Astrocyte of the cerebellum (primary cell): ENCODE measurements at regions not wholly inside any gene's neighbourhood (a gene's known extent, or its start where the extent isn't known, plus 50 kb on each side); places are given as distances from the start of the nearest gene placed in this dataset.
A peak's percentile ranks its signal among the peaks of the same experiment; 100 is the strongest.
"Not testable (repeated sequence)": the region's sequence is repeated elsewhere in the genome, so short reads cannot be mapped to it uniquely, and the experiment has no call there.

Experiments used
- DNase-seq: peaks from one replicate; pipeline ENCODE4 v3.0.0-alpha.2; 2011; ENCODE audit warnings: low read depth
- H3K4me3 ChIP-seq: 2 replicates; pipeline ENCODE4 v1.5.1; 2011; ENCODE audit warnings: mild to moderate bottlenecking, low read depth, low read length, moderate library complexity
- in situ Hi-C: cut with HindIII; loops from 2 replicates; pipeline ENCODE4 v1.10.0; 2017; ENCODE audit warnings: low sequenced_read_pairs

DNA sequence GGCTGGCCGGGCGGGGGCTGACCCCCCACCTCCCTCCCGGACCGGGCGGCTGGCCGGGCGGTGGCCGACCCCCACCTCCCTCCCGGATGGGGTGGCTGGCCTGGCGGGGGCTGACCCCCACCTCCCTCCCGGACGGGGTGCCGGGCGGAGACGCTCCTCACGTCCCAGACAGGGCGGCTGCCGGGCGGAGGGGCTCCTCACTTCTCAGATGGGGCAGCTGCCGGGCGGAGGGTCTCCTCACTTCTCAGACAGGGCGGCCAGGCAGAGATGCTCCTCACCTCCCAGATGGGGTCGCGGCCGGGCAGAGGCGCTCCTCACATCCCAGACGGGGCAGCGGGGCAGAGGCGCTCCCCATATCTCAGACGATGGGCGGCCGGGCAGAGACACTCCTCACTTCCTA is 965.8 kb upstream of the DEFB115 start:
- DNase-seq, in situ Hi-C loops: not testable (repeated sequence)

DNA sequence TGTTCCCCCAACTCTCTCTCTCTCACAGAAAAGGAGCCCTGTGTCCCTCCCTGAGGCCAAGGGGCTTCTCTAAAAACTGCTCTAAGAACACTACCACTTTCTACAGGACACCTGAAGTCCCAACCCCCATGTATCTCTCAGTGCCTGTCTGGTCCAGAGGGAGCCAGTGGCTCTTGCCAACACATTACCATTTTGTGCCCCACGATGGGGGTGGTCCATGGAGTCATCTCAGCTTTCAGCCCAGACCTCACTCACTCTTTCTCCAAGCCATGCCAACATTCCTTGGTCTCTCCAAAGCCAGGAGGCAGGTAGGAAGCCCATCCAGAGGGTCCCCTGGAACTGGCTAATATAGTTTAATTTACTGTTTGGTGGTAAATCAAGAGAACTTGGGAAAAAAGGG is 962.1 kb upstream of the DEFB115 start:
- H3K4me3 ChIP-seq, in situ Hi-C loops, DNase-seq: not testable (repeated sequence)

More for the DNA sequence above, 965.8 kb upstream of the DEFB115 start:
- not testable (repeated sequence) for H3K4me3 ChIP-seq

DNA sequence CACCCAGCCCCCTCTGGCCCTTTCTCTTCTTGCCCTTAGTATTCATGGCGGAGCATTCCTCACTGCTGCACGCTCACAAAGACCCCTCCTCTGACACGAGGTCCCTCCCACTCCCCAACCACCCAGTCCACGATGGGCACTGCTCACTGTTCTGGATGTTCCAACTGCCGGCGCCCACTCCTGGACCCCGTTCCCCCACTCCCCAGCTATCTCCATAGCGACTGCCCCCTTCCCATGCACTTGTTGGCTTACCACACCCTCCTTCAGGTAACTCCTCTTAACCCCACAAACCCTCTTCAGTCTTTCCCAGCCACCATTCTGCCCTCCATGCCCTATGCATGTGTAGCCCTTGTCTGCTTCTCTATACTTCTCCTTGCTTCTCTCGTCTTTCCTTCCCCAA is 961.5 kb upstream of the DEFB115 start:
- H3K4me3 ChIP-seq, in situ Hi-C loops: not testable (repeated sequence)

DNA sequence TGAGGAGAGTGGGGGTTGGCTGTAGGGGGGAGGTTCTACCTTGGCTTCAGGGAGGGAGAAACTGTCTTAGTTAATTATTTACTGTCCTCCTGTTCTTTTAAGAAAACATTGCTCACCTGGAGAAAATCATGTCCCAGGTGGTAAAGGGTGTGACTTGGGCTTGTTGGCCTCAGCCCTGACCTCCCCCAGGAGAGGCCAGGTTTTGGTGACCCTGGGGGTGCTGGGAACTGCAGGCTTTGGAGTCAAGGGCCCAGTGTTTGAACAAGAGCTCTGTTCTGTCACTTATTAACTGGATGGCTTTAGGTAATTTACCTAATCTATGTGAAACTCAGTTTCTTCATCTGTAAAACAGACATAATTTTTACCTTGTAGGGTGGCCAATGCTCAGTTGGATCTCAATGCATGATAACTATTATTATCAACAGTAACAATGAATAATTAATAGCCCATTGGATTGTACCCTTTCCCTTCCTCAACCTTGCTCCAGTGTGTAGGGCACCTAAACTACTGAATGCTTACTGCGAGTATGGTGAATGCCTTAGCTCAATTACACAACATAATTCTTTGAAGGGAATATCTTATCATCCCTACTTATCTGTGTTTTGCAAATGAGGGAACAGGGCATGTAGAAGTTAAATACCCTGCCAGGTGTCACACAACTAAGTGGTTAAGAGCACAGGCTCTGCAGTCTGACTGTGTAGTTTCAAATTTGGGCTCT is 959.4 kb upstream of the DEFB115 start:
- in situ Hi-C loops, H3K4me3 ChIP-seq, DNase-seq: not testable (repeated sequence)

More for the DNA sequence above, 961.5 kb upstream of the DEFB115 start:
- not testable (repeated sequence) for DNase-seq

DNA sequence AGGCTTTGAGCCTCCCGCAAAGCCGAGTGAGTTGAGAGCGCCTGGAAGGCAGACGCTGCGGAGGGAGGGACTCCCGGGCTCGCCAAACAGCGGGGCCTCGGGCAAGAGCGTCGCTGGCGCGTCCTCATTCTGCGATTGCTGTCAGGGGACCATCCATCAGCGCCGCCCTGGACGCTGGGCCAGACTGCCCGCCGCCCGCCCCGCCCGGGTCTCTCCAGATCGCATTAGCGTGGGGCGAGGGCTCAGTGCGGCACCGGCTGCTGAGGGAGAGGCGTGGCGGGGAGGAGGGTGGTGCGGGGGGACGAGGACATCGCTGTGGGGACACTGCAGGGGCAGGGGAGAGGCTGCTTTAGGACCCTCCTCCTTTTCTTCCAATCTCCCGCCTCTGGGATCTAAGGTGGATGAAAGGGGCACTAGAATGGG is 957.2 kb upstream of the DEFB115 start:
- DNase-seq, H3K4me3 ChIP-seq, in situ Hi-C loops: not testable (repeated sequence)

DNA sequence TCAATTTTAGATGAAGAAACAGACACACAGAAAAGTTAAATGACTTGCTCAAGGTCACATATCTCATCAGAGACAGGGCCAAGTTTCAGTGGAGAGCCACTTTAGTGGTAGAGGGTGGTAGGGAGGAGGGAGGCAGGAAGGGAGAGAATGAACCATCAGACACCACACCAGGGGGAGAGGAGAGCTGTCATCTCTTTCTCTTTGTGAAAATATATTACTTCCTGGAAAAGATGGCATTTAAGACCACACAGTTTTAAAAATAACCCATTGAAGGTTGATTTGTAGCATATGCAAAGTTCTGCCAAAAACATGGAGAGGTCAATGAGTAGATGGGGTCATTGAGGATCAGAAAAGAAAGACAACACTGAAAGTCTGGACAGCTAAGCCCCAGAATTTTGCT is 954.7 kb upstream of the DEFB115 start:
- H3K4me3 ChIP-seq, DNase-seq, in situ Hi-C loops: not testable (repeated sequence)

DNA sequence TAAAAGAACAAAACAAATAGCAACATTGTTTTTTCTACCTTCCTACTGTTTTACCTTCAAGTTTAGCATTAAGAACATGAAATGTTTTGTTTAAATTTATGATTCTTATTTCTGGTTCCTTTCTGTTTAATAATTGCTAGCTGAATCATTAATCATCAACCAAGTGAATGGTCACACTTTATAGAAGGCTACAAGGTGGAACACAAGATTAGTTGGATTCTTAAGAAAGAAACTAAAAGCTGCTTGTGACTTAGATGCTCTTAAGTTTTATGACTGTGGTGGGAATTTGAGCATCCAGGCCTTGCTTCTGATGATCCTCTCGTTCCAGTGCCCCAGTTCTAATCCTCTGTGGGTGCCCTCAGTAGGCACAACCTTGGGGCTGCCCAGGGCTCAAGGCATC is 947.5 kb upstream of the DEFB115 start:
- DNase-seq, H3K4me3 ChIP-seq, in situ Hi-C loops: not testable (repeated sequence)

DNA sequence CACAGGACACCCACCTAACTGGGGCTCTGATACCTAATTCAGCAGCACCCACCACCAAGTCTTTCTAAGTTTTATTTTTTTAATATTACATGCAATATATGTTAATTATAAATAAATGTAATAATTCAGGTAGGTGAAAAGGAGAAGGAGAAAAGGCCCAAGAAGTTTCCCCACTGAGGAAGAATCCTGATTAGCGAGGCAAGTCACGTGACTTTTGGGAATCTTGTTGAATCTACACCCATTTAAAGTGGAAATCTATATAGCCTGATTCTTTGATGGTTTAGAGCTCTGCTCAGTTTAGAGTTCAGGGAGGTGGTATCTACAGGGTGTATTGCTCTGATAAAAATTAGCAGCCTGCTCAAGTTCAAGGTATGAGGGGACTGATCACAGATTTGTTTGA is 947.1 kb upstream of the DEFB115 start:
- DNase-seq, in situ Hi-C loops, H3K4me3 ChIP-seq: not testable (repeated sequence)

DNA sequence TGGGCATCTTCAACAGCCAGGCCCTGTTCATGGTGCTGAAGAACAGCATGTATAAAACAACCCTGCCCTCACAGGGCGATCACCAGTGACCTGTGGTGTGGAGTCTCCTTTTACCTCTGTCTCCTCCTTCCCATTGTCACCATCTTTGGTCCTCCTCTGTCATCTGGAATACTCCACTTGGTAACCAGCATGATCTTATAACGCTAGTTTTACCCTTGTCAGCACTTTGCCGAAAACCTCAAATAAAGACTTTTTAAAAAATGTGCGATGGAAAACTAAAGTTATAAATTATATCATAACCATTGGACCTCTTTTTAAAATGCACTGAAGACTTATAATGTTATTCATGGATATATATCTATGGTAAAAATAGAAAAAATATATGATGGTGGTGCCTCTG is 945.2 kb upstream of the DEFB115 start:
- H3K4me3 ChIP-seq, in situ Hi-C loops, DNase-seq: not testable (repeated sequence)

DNA sequence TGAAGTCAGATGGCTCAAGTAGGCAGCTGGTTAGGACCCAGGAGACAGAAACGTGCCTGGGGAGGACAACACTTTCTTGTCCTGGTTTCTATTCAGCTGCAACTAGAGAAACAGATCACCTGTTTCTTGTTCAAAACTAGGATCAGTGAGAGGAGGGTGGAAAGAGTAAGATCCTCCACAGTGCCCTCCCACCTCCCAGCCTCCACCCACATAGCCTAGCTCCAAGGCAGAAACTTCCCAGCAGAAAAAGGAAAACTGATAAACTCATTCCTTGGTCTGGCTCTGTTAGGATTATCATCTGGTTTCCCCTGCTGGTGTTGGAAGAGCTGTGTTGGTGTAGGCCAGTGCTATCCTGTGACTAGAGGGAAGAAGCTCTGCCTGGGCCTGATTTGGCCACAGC is 943.8 kb upstream of the DEFB115 start:
- in situ Hi-C loops = not testable (repeated sequence)

DNA sequence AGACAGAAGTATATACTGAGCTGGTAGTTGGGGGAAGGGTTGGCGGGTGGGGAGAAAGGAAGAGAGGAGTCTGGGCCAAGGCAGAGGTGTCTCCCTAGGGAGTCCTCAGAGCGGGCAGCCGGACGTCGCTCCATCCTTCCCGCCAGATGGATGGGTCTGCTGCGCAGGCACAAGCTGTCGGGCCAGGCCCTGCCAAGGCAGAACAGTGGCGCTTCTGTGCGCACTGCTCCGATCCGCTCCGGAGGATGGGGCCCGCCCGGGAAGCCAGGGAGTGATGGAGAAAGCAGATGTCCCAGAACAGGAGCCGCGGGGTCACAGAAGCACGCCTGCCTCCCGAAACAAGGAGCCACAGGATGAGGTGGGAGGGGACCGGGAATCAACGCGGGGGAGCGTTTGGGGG is 941.4 kb upstream of the DEFB115 start:
- DNase-seq, H3K4me3 ChIP-seq, in situ Hi-C loops: not testable (repeated sequence)

More for the DNA sequence above, 943.8 kb upstream of the DEFB115 start:
- not testable (repeated sequence) for DNase-seq, H3K4me3 ChIP-seq

DNA sequence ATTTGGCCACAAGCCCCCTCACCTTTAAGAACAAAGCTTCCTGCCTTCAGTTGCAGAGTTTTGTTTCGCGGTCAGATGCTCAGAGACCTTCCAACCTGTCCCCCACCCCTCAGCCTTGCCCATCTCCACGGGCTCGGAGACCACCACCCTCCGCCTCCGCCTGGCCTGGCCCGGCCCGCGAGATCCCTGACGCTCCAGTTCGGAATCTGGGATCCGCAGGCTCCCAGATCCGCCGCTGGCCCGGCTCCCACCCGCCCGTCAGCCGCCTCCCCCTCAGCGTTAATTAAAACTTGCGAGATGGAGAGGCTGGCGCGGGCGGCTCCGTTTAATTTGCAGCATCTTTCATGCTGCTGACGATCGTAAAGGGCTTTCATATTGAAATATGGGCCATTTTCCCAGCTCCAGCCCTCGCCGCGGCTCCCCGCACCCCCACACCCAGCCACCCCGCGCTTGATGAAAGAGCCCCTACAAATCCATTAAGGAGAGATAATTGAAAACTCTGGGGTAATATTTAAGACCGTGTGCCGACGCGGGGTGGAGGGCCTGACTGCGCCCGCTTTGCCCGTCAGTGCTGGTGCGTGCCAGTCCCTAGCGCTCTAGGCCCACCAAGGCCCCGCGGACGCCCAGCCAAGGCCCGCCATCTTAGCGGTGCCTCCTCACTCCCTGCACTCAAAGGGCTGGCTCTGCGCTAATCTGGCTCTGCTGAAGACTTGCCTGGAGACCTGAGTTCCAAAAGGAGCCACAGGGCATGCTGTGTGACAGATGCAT is 940.7 kb upstream of the DEFB115 start:
- DNase-seq, H3K4me3 ChIP-seq, in situ Hi-C loops: not testable (repeated sequence)

DNA sequence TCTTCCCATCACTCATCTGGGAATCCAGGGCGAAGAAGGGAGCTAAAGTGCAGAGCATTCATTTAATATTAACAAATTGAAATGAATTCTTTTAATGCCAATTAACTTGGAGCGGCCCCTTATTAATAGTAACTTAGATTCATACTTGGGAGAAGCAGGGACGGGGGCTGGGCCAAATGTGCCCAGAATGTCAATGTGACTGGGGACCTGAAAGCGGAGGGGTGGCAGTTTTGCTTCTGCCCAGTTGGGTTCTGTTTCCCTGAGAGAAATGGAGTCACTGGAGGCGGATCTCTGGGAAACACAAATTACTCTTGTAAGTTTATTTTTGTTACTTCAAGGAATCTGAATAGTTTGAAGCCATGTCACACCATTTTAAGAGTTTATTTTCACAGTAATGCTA is 923.7 kb upstream of the DEFB115 start:
- H3K4me3 ChIP-seq, DNase-seq, in situ Hi-C loops: not testable (repeated sequence)

DNA sequence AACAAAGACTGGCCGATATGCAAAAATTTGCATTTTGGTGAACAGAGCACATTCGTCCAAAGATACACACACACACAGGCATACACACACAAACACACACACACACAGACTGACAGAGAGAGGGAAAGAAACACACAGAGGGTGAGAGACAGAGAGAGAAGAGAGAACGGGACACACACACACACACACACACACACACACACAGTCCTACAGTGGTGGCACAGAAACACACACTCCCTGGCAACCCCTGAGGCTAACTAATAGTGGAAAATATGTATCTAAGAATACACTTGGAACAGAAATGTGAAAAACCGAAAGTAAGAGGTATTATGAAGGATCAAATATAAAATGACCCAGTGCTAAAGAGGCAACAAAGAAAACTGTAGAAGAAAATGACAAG is 919.9 kb upstream of the DEFB115 start:
- H3K4me3 ChIP-seq, in situ Hi-C loops, DNase-seq: not testable (repeated sequence)

DNA sequence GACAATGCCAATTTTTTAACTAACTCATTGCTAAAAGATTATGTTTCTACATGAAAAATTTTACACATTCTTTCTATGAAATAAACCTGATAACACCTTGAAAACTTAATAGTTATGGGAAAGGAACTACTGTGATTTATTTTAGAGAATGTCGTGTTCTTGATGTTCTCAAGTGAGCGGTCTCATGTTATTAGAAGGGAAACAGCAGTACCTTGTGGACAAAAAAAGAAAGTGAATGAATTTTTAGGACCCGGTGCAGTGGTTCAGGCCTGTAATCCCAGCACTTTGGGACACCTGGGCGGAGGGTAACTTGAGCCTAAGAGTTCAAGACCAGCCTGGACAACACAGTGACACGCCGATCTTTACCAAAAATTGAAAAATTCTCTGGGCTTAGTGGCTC is 908.5 kb upstream of the DEFB115 start:
- H3K4me3 ChIP-seq, in situ Hi-C loops, DNase-seq: not testable (repeated sequence)

DNA sequence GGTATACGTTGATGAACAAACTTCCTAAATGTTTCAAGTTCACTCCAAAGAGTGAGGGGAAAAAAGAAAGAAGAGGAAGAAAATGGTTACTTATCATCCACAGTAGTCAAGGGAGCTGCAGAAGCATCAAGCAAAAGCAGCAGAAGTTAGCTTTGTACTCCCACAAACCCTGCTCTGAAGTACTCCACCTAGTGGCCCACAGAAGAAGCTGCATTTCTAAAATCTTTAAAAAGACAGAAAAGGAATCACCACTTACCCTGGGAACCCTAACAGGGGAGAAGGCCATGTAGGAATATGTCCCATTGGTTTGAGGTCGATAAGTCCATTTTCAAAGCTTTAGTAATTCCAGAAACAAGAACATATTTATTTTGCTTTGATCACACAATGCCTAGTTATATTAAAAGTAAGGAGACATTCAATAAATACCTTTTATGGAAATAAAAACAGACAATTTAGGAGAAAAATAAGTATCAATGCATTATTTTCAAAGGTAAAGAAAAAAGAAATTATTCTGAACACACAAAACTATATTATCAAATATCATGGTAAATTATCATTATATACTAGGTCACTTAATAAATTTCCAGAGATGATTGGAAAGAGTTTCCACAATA is 900.5 kb upstream of the DEFB115 start:
- in situ Hi-C loops, DNase-seq: not testable (repeated sequence)

DNA sequence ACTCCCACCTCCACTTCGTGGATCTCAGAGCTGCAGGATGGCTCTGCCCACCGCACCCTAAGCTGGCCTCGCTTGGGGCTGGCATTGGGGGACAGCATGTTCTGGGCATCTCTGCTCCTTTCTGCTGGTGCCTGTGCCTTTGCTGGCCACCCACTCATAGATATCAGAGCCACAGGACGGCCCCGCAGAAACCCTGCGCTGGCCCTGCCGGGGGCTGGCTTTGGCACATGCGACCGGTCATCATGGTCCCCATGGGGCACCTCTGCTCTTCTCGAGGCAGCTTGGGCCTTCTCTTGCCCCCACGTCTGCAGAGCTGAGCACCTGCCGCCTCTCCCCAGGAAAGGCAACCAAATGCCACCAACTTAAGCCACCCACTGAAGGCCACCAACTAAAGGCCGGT is 895.7 kb upstream of the DEFB115 start:
- DNase-seq, H3K4me3 ChIP-seq, in situ Hi-C loops: not testable (repeated sequence)

More for the DNA sequence above, 900.5 kb upstream of the DEFB115 start:
- not testable (repeated sequence) for H3K4me3 ChIP-seq

DNA sequence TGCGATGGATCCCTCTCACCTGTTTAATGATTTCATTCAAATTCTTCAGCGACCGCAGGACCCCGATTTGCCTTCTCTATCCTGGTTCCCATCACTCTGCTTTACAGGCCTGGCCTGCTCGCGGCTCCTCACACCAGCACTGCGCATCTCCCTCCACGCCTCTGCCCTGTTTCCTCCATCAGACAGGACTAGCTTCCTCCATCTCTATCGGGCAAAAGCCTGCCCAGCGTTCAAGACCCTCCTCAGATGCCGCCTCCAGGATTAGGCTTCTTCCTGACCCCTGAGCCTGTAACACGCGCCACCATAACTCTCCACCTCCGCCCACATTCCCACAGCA is 881.1 kb upstream of the DEFB115 start:
- H3K4me3 ChIP-seq = peak overlapping the region; percentile 75
- in situ Hi-C loops, DNase-seq: not testable (repeated sequence)
